ENCODE measurements at regions not wholly inside any gene's neighbourhood (a gene's known extent, or its start where the extent isn't known, plus 50 kb on each side); places are given as distances from the start of the nearest gene placed in this dataset.
A peak's percentile ranks its signal among the peaks of the same experiment; 100 is the strongest.
"Not testable (repeated sequence)": the region's sequence is repeated elsewhere in the genome, so short reads cannot be mapped to it uniquely, and the experiment has no call there.

DNA sequence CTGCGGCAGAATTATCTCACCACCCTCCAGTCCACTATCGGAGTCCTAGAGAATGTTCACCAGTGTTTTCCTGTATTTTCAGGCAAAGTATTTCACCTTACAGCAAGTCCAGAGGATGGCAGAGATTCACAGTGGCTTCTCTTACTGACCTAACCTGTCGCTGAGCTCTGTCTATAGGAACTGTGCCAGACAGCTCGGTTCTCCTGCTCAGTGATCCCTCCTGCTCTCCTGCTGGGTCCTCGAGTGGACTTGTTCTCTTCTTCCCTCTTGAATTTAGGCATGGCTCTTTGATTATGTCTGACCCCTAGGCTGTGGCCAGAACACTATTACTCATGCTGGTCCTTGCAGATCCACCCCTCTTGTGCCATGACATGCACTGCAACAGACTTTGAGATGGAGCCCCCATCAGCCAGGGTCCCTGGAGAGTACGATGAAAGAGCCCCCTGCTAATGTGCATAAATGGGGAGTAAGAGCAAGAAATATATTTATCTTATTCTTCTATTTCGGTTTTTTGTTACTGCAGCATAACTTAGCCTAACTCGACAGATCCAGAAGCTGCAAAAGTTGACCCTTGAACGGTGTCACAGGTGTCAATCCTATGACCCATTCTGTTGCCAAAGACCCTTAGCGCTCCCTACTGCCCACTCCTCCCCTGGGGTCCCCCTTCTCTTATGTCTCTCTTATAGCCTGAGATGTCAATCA, 439.4 kb downstream of the ZNF536 start:
- Histone ChIP-seq H3K36me3 (ENCODE audit: control insufficient read depth in 2 of 2, insufficient read depth in 2 of 2, low read length in 2 of 2) (no peaks in the 10 kb centered on the region), H3K4me1 (ENCODE audit: control insufficient read depth in 2 of 2, insufficient read depth in 2 of 2, low read length in 2 of 2) (no peaks in the 10 kb centered on the region), H3K9me3 (ENCODE audit: control insufficient read depth in 2 of 2, low read length in 2 of 2) (no peaks in the 10 kb centered on the region), H3K4me3 (ENCODE audit: low read length in 2 of 2) (no peak overlapping the region), H3K27ac (ENCODE audit: low read depth in 2 of 2, low read length in 2 of 2) (no peak overlapping the region), H3K27me3 (ENCODE audit: control insufficient read depth in 2 of 2, insufficient read depth in 2 of 2, low read length in 2 of 2) (no peaks in the 10 kb centered on the region), H3K9ac (ENCODE audit: low read depth in 1 of 2, low read length in 2 of 2) (no peak overlapping the region)

DNA sequence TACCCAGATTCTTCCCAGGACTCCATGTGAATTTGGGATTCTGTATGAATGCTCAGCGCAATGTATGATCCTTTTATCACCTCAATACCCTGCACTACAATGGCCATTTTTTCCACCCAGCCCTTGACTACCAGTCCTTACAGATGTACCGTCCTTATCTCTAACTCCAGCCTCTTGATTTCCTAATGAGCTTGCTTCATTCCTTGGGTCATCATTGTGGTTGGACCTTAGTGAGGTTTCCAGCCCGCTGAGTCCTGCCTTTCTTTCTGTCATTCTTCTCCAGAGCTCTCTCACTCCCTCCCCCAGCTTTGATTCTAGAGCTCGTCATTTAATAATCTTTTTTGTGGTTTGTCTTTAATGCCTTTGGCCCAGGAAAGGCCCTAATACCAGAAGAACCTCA, 438.5 kb downstream of the ZNF536 start:
- no peaks in the 10 kb centered on the region for H3K36me3 ChIP-seq (ENCODE audit: control insufficient read depth in 2 of 2, insufficient read depth in 2 of 2, low read length in 2 of 2)
- no peak overlapping the region for H3K9ac ChIP-seq (ENCODE audit: low read depth in 1 of 2, low read length in 2 of 2)
- no peaks in the 10 kb centered on the region for H3K9me3 ChIP-seq (ENCODE audit: control insufficient read depth in 2 of 2, low read length in 2 of 2)
- H3K27ac ChIP-seq (ENCODE audit: low read depth in 2 of 2, low read length in 2 of 2) = no peak overlapping the region
- H3K4me1 ChIP-seq (ENCODE audit: control insufficient read depth in 2 of 2, insufficient read depth in 2 of 2, low read length in 2 of 2) = no peaks in the 10 kb centered on the region
- H3K27me3 ChIP-seq (ENCODE audit: control insufficient read depth in 2 of 2, insufficient read depth in 2 of 2, low read length in 2 of 2) = no peaks in the 10 kb centered on the region
- H3K4me3 ChIP-seq (ENCODE audit: low read length in 2 of 2) = no peak overlapping the region

GRCh38 chr19:30807278-30807677, 435.1 kb downstream of the ZNF536 start:
- Histone ChIP-seq H3K27me3 (ENCODE audit: control insufficient read depth in 2 of 2, insufficient read depth in 2 of 2, low read length in 2 of 2) (no peaks in the 10 kb centered on the region), H3K4me3 (ENCODE audit: low read length in 2 of 2) (no peak overlapping the region), H3K9me3 (ENCODE audit: control insufficient read depth in 2 of 2, low read length in 2 of 2) (no peaks in the 10 kb centered on the region), H3K4me1 (ENCODE audit: control insufficient read depth in 2 of 2, insufficient read depth in 2 of 2, low read length in 2 of 2) (no peaks in the 10 kb centered on the region), H3K36me3 (ENCODE audit: control insufficient read depth in 2 of 2, insufficient read depth in 2 of 2, low read length in 2 of 2) (no peaks in the 10 kb centered on the region), H3K27ac (ENCODE audit: low read depth in 2 of 2, low read length in 2 of 2) (no peak overlapping the region), H3K9ac (ENCODE audit: low read depth in 1 of 2, low read length in 2 of 2) (no peak overlapping the region)

DNA sequence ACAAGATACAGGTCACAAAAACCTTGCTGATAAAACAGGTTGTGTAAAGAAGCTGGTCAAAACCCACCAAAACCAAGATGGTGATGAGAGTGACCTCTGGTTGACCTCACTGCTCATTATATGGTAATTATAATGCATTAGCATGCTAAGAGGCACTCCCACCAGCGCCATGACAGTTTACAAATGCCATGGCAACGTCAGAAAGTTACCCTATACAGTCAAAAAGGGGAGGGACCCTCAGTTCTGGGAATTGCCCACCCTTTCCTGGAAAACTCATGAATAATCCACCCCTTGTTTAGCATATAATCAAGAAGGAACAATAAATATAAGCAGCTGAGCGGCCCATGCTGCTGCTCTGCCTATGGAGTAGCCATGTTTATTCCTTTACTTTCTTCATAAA, 434.1 kb downstream of the ZNF536 start:
- Histone ChIP-seq H3K9me3 (ENCODE audit: control insufficient read depth in 2 of 2, low read length in 2 of 2) (no peaks in the 10 kb centered on the region), H3K27me3 (ENCODE audit: control insufficient read depth in 2 of 2, insufficient read depth in 2 of 2, low read length in 2 of 2) (no peaks in the 10 kb centered on the region), H3K4me3 (ENCODE audit: low read length in 2 of 2) (no peak overlapping the region), H3K4me1 (ENCODE audit: control insufficient read depth in 2 of 2, insufficient read depth in 2 of 2, low read length in 2 of 2) (no peaks in the 10 kb centered on the region), H3K36me3 (ENCODE audit: control insufficient read depth in 2 of 2, insufficient read depth in 2 of 2, low read length in 2 of 2) (no peaks in the 10 kb centered on the region), H3K27ac (ENCODE audit: low read depth in 2 of 2, low read length in 2 of 2) (no peak overlapping the region), H3K9ac (ENCODE audit: low read depth in 1 of 2, low read length in 2 of 2) (no peak overlapping the region)

DNA sequence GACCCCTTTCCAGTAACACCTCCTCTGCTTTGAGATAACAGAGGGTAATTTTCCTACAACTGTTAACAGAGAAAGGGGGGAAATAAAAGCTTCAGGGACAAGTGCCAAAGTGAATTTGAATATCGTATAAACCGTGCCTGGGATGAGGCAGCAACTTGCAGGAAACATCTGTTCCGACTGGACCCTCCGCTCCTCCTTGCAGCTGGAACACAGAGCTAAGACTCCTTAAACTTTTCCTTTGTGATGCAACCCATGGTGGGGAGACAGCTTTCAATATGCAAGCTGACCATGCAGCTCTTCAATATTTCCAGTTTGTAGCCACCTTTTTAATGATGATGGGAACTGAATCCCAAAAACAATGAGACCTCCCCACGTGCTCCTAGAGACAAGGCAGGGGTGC, 432.6 kb downstream of the ZNF536 start:
- Histone ChIP-seq H3K27me3 (ENCODE audit: control insufficient read depth in 2 of 2, insufficient read depth in 2 of 2, low read length in 2 of 2) (peaks cover 1 to 3% of the 10 kb centered on the region in 2 donors), H3K9ac (ENCODE audit: low read depth in 1 of 2, low read length in 2 of 2) (no peak overlapping the region), H3K4me3 (ENCODE audit: low read length in 2 of 2) (peak overlapping the region in 1 of 2 donors; percentile 27), H3K36me3 (ENCODE audit: control insufficient read depth in 2 of 2, insufficient read depth in 2 of 2, low read length in 2 of 2) (no peaks in the 10 kb centered on the region), H3K27ac (ENCODE audit: low read depth in 2 of 2, low read length in 2 of 2) (no peak overlapping the region), H3K4me1 (ENCODE audit: control insufficient read depth in 2 of 2, insufficient read depth in 2 of 2, low read length in 2 of 2) (no peaks in the 10 kb centered on the region), H3K9me3 (ENCODE audit: control insufficient read depth in 2 of 2, low read length in 2 of 2) (no peaks in the 10 kb centered on the region)

DNA sequence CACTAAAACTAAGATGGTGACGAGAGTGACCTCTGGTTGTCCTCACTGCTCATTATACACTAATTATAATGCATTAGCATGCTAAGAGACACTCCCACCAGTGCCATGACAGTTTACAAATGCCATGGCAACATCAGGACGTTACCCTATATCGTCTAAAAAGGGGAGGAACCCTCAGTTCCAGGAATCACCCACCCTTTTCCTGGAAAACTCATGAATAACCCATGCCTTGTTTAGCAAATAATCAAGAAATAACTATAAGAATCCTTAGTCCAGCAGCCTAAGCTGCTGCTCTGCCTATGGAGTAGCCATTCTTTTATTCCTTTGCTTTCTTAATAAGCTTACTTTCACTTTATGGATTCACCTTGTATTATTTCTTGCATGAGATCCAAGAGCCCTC, 432.1 kb downstream of the ZNF536 start:
- peak overlapping the region in 1 of 2 donors; percentile 27 for H3K4me3 ChIP-seq (ENCODE audit: low read length in 2 of 2)
- not testable (repeated sequence) for H3K9ac ChIP-seq (ENCODE audit: low read depth in 1 of 2, low read length in 2 of 2); H3K27me3 ChIP-seq (ENCODE audit: control insufficient read depth in 2 of 2, insufficient read depth in 2 of 2, low read length in 2 of 2); H3K4me1 ChIP-seq (ENCODE audit: control insufficient read depth in 2 of 2, insufficient read depth in 2 of 2, low read length in 2 of 2); H3K9me3 ChIP-seq (ENCODE audit: control insufficient read depth in 2 of 2, low read length in 2 of 2); H3K36me3 ChIP-seq (ENCODE audit: control insufficient read depth in 2 of 2, insufficient read depth in 2 of 2, low read length in 2 of 2); H3K27ac ChIP-seq (ENCODE audit: low read depth in 2 of 2, low read length in 2 of 2)

- no peaks in the 10 kb centered on the region for H3K36me3 ChIP-seq (ENCODE audit: control insufficient read depth in 2 of 2, insufficient read depth in 2 of 2, low read length in 2 of 2)
- H3K4me1 ChIP-seq (ENCODE audit: control insufficient read depth in 2 of 2, insufficient read depth in 2 of 2, low read length in 2 of 2) = no peaks in the 10 kb centered on the region
- no peak overlapping the region for H3K9ac ChIP-seq (ENCODE audit: low read depth in 1 of 2, low read length in 2 of 2)
- H3K27me3 ChIP-seq (ENCODE audit: control insufficient read depth in 2 of 2, insufficient read depth in 2 of 2, low read length in 2 of 2) = peaks cover 4 to 5% of the 10 kb centered on the region in 2 donors
- H3K4me3 ChIP-seq (ENCODE audit: low read length in 2 of 2) = no peak overlapping the region
- no peak overlapping the region for H3K27ac ChIP-seq (ENCODE audit: low read depth in 2 of 2, low read length in 2 of 2)
- no peaks in the 10 kb centered on the region for H3K9me3 ChIP-seq (ENCODE audit: control insufficient read depth in 2 of 2, low read length in 2 of 2)
These were observed 430.3 kb downstream of the ZNF536 start for GRCh38 chr19:30802424-30803013.

- Histone ChIP-seq H3K27ac (ENCODE audit: low read depth in 2 of 2, low read length in 2 of 2) (no peak overlapping the region), H3K9ac (ENCODE audit: low read depth in 1 of 2, low read length in 2 of 2) (no peak overlapping the region), H3K4me3 (ENCODE audit: low read length in 2 of 2) (no peak overlapping the region)
These were observed 427.9 kb downstream of the ZNF536 start for GRCh38 chr19:30799865-30800755.

DNA sequence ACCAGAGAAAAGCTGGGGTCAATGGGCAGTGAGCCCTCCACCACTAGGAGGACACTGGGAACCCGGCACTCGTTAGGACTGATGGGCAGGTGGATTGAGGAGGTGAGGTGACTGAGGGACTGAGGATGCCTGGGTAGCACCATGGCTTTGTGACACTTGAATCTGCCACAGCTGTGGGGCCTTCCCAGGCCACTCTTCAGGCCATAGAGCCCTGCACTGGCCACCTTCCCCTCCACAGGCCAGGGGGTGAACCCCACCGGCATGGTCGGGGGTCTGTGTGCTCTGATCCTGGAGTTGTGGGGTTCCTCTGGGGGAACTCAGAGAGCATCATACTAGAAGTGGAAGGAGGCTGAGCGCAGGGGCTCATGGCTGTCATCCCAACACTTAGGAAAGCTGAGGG, 423.5 kb downstream of the ZNF536 start:
- H3K9me3 ChIP-seq (ENCODE audit: control insufficient read depth in 2 of 2, low read length in 2 of 2) = no peaks in the 10 kb centered on the region
- no peaks in the 10 kb centered on the region for H3K36me3 ChIP-seq (ENCODE audit: control insufficient read depth in 2 of 2, insufficient read depth in 2 of 2, low read length in 2 of 2)
- no peak overlapping the region for H3K27ac ChIP-seq (ENCODE audit: low read depth in 2 of 2, low read length in 2 of 2)
- H3K9ac ChIP-seq (ENCODE audit: low read depth in 1 of 2, low read length in 2 of 2) = no peak overlapping the region
- H3K4me1 ChIP-seq (ENCODE audit: control insufficient read depth in 2 of 2, insufficient read depth in 2 of 2, low read length in 2 of 2) = no peaks in the 10 kb centered on the region
- no peak overlapping the region for H3K4me3 ChIP-seq (ENCODE audit: low read length in 2 of 2)
- H3K27me3 ChIP-seq (ENCODE audit: control insufficient read depth in 2 of 2, insufficient read depth in 2 of 2, low read length in 2 of 2) = peaks cover 4 to 5% of the 10 kb centered on the region in 2 donors

More at GRCh38 chr19:30799865-30800755, 427.9 kb downstream of the ZNF536 start:
- Histone ChIP-seq H3K36me3 (ENCODE audit: control insufficient read depth in 2 of 2, insufficient read depth in 2 of 2, low read length in 2 of 2) (no peaks in the 10 kb centered on the region), H3K4me1 (ENCODE audit: control insufficient read depth in 2 of 2, insufficient read depth in 2 of 2, low read length in 2 of 2) (no peaks in the 10 kb centered on the region), H3K27me3 (ENCODE audit: control insufficient read depth in 2 of 2, insufficient read depth in 2 of 2, low read length in 2 of 2) (peaks cover 4 to 5% of the 10 kb centered on the region in 2 donors), H3K9me3 (ENCODE audit: control insufficient read depth in 2 of 2, low read length in 2 of 2) (no peaks in the 10 kb centered on the region)

Data from mucosa of rectum (tissue), 2 donors.